Prostate gland (tissue), 2 donors: ENCODE measurements at regions not wholly inside any gene's neighbourhood (a gene's known extent, or its start where the extent isn't known, plus 50 kb on each side); places are given as distances from the start of the nearest gene placed in this dataset.

ENCODE experiments used
- DNase-seq: peaks from one replicate; pipeline ENCODE4 v3.0.0-alpha.2; 2019; ENCODE audit warnings: low spot score
- H3K27ac ChIP-seq, 2 donors: fragments of 200-600 bp; sonication (generic); 2 replicates each; pipeline ENCODE4 v1.5.1; 2017 to 2019
- H3K27me3 ChIP-seq: fragments of 200-600 bp; sonication (generic); replicated peaks from 2 replicates; pipeline ENCODE4 v1.5.1; 2019; ENCODE audit not compliant: insufficient read depth
- H3K36me3 ChIP-seq, 2 donors: fragments of 200-600 bp; sonication (generic); 1 replicate in 1 of 2; 2 replicates in 1 of 2; pipeline versions ENCODE4 v1.5.1 to v1.8.1; 2017 to 2019
- H3K4me1 ChIP-seq: fragments of 200-600 bp; sonication (generic); replicated peaks from 2 replicates; pipeline ENCODE4 v1.5.1; 2019
- H3K4me3 ChIP-seq, 2 donors: fragments of 200-600 bp; sonication (generic); 2 replicates each; pipeline ENCODE4 v1.5.1; 2017 to 2019
- H3K9me3 ChIP-seq: fragments of 200-600 bp; sonication (generic); 2 replicates; pipeline ENCODE4 v1.5.1; 2017
- CTCF ChIP-seq, 4 experiments: fragments of 200-600 bp in 2 of 4; fragments of 450-650 bp in 2 of 4; sonication (generic) in 2 of 4; IDR thresholded peaks; 1 replicate in 3 of 4; 2 replicates in 1 of 4; pipeline ENCODE4 v1.5.1; 2016 to 2019; ENCODE audit warnings: antibody characterized with exemption in 4 of 4, mild to moderate bottlenecking in 2 of 4, moderate library complexity in 2 of 4
- POLR2A ChIP-seq: fragments of 450-650 bp; IDR thresholded peaks from one replicate; pipeline ENCODE4 v1.6.1; 2016; ENCODE audit warnings: antibody characterized with exemption, mild to moderate bottlenecking
- POLR2AphosphoS5 ChIP-seq: sonication (generic); formaldehyde crosslinking; IDR thresholded peaks from one replicate; pipeline ENCODE4 v1.6.1; 2017; ENCODE audit warnings: antibody characterized with exemption
- WGBS: methylation state at CpG from one replicate; pipeline ENCODE4 v1.1.5; 2018; 5-methylcytosine and 5-hydroxymethylcytosine counted together
- intact Hi-C: fragments of 100-400 bp; cut with DNase I; formaldehyde crosslinking; loops from one replicate; pipeline ENCODE4 v1.14.2; 2022

- WGBS, result 90% methylated on average over 15 of the region's 15 CpGs
- Histone ChIP-seq H3K9me3 (no peaks in the 10 kb centered on the region), H3K27ac (peak overlapping the region; percentile 3 to 81), H3K36me3 (no peaks in the 10 kb centered on the region), H3K4me3 (no peak overlapping the region), H3K27me3 (no peaks in the 10 kb centered on the region), H3K4me1 (peaks cover 10% of the 10 kb centered on the region)
- intact Hi-C loops, result no loop called here
- DNase-seq, result no peak
- no peak for TF ChIP-seq POLR2A
- TF ChIP-seq CTCF (IDR thresholded peaks at IDR 0.05), result no peak
- TF ChIP-seq POLR2AphosphoS5, result no peak
These were observed 128.2 kb upstream of the HAAO start for GRCh38 chr2:42920446-42921146.

- intact Hi-C loops, result no loop called here
- TF ChIP-seq POLR2AphosphoS5 (no peak), POLR2A (no peak), CTCF (IDR thresholded peaks at IDR 0.05) (no peak)
These were observed 126.4 kb upstream of the HAAO start for GRCh38 chr2:42918671-42919318.

GRCh38 chr2:42918041-42918440, 125.7 kb upstream of the HAAO start:
- Histone ChIP-seq H3K9me3 (no peaks in the 10 kb centered on the region), H3K27ac (no peak overlapping the region), H3K27me3 (no peaks in the 10 kb centered on the region), H3K36me3 (no peaks in the 10 kb centered on the region), H3K4me1 (no peaks in the 10 kb centered on the region), H3K4me3 (no peak overlapping the region)
- no peak for DNase-seq
- intact Hi-C loops, result no loop called here
- 94% methylated on average over 13 of the region's 13 CpGs for WGBS
- TF ChIP-seq CTCF (IDR thresholded peaks at IDR 0.05) (no peak), POLR2A (no peak), POLR2AphosphoS5 (no peak)

More at GRCh38 chr2:42918671-42919318, 126.4 kb upstream of the HAAO start:
- H3K4me3 ChIP-seq, result no peak overlapping the region
- no peaks in the 10 kb centered on the region for H3K4me1 ChIP-seq
- DNase-seq, result no peak
- no peaks in the 10 kb centered on the region for H3K36me3 ChIP-seq
- H3K9me3 ChIP-seq, result no peaks in the 10 kb centered on the region
- H3K27me3 ChIP-seq, result no peaks in the 10 kb centered on the region
- H3K27ac ChIP-seq, result no peak overlapping the region
- 84% methylated on average over 9 of the region's 9 CpGs for WGBS

- no peak overlapping the region for H3K4me3 ChIP-seq
- TF ChIP-seq POLR2A, result no peak
- TF ChIP-seq POLR2AphosphoS5, result no peak
- no peak for TF ChIP-seq CTCF (IDR thresholded peaks at IDR 0.05)
- DNase-seq, result no peak
- no peaks in the 10 kb centered on the region for H3K4me1 ChIP-seq
- H3K9me3 ChIP-seq, result no peaks in the 10 kb centered on the region
- no peaks in the 10 kb centered on the region for H3K36me3 ChIP-seq
- no peaks in the 10 kb centered on the region for H3K27me3 ChIP-seq
- H3K27ac ChIP-seq, result peak overlapping the region in 1 of 2 donors; percentile 20
- intact Hi-C loops, result no loop called here
- 63% methylated on average over 10 of the region's 10 CpGs for WGBS
These were observed 125.1 kb upstream of the HAAO start for GRCh38 chr2:42917425-42917927.

GRCh38 chr2:42916324-42916723, 123.9 kb upstream of the HAAO start:
- TF ChIP-seq CTCF (IDR thresholded peaks at IDR 0.05), result no peak
- no peak for TF ChIP-seq POLR2AphosphoS5
- no peak for TF ChIP-seq POLR2A
- no peaks in the 10 kb centered on the region for H3K9me3 ChIP-seq
- 91% methylated on average over 7 of the region's 7 CpGs for WGBS
- H3K27ac ChIP-seq, result no peak overlapping the region
- H3K27me3 ChIP-seq, result no peaks in the 10 kb centered on the region
- no peak overlapping the region for H3K4me3 ChIP-seq
- H3K36me3 ChIP-seq, result no peaks in the 10 kb centered on the region
- DNase-seq, result no peak
- intact Hi-C loops, result no loop called here
- no peaks in the 10 kb centered on the region for H3K4me1 ChIP-seq
